HepG2 (cell line): ENCODE measurements at regions not wholly inside any gene's neighbourhood (a gene's known extent, or its start where the extent isn't known, plus 50 kb on each side); places are given as distances from the start of the nearest gene placed in this dataset.

Experiments used
- ATAC-seq: fragments of 200-7000 bp; cut with Tn5 transposase; 3 replicates; pipeline ENCODE4 v1.9.1; 2020; ENCODE audit warnings: mild to moderate bottlenecking, moderate library complexity
- BruUV-seq: library from RNA; stranded (reverse); fragments of 400-500 nt; replicated peaks from 2 replicates; lab custom pipeline; 2021; lab: Mats Ljungman, UMichigan
- CTCF ChIA-PET: fragments of 300-600 bp; formaldehyde crosslinking; extraction: SDS; loops from one replicate; lab custom pipeline; 2021; ENCODE audit warnings: low total read pairs, inconsistent platforms, low intra/inter-chr PET ratio; lab: Yijun Ruan, JAX
- POLR2A ChIA-PET: fragments of 350-600 bp; sonication (Branson Sonifier 250); formaldehyde crosslinking; loops from one replicate; lab custom pipeline; 2020; ENCODE audit warnings: antibody characterized with exemption, inconsistent platforms; lab: Yijun Ruan, JAX
- DNase-seq: peaks from one replicate; pipeline ENCODE4 v3.0.0-alpha.2; 2015; ENCODE audit warnings: low spot score
- FAIRE-seq: peaks from 3 replicates; lab custom pipeline; 2011; peaks lifted over from hg19 to GRCh38; lab: Jason Lieb, UNC
- H2AFZ ChIP-seq: one replicate; pipeline ENCODE4 v1.6.1; 2011; ENCODE audit warnings: low read length, inconsistent platforms
- H3K27ac ChIP-seq: fragments of 300-600 bp; 3 replicates; pipeline ENCODE4 v1.8.0; 2011; ENCODE audit warnings: mixed run types, mild to moderate bottlenecking, mixed read lengths, low read length, inconsistent platforms; ENCODE audit not compliant: insufficient read depth; ENCODE audit errors: extremely low read length
- H3K27me3 ChIP-seq, 2 experiments: fragments of 200-600 bp in 1 of 2; 2 replicates in 1 of 2; 3 replicates in 1 of 2; pipeline versions ENCODE4 v1.6.0 to v1.8.0; 2011; ENCODE audit warnings: low read length in 2 of 2, mild to moderate bottlenecking in 2 of 2, moderate library complexity in 2 of 2, inconsistent platforms in 1 of 2; ENCODE audit not compliant: insufficient read depth in 2 of 2, control insufficient read depth in 1 of 2
- H3K36me3 ChIP-seq, 2 experiments: fragments of 200-600 bp in 1 of 2; replicated peaks in 1 of 2; 2 replicates in 1 of 2; 3 replicates in 1 of 2; pipeline versions ENCODE4 v1.5.1 to v1.8.0; 2011; ENCODE audit warnings: low read length in 2 of 2, inconsistent platforms in 1 of 2; ENCODE audit not compliant: insufficient read depth in 2 of 2, control insufficient read depth in 1 of 2
- H3K4me1 ChIP-seq: 2 replicates; pipeline ENCODE4 v1.5.1; 2012; ENCODE audit warnings: low read length, inconsistent platforms; ENCODE audit not compliant: insufficient read depth
- H3K4me2 ChIP-seq: 2 replicates; pipeline ENCODE4 v1.6.0; 2011; ENCODE audit warnings: low read depth, low read length, inconsistent platforms
- H3K4me3 ChIP-seq, 3 experiments: fragments of 200-600 bp in 1 of 3; sonication (generic), shearing (Covaris generic) in 1 of 3; replicated peaks in 1 of 3; 2 replicates each; pipeline ENCODE4 v1.5.1; 2011 to 2016; ENCODE audit warnings: low read length in 3 of 3, inconsistent platforms in 2 of 3, low read depth in 2 of 3, mild to moderate bottlenecking in 2 of 3, control low read depth in 1 of 3, mixed read lengths in 1 of 3; ENCODE audit not compliant: insufficient read depth in 1 of 3
- H3K79me2 ChIP-seq: one replicate; pipeline ENCODE4 v1.6.1; 2011; ENCODE audit warnings: low read length, inconsistent platforms; ENCODE audit not compliant: insufficient read depth
- H3K9ac ChIP-seq: 2 replicates; pipeline ENCODE4 v1.6.0; 2011; ENCODE audit warnings: mild to moderate bottlenecking, low read depth, low read length, inconsistent platforms; ENCODE audit not compliant: insufficient read depth
- H3K9me3 ChIP-seq: 2 replicates; pipeline ENCODE4 v1.5.1; 2012; ENCODE audit warnings: mild to moderate bottlenecking, low read length
- H4K20me1 ChIP-seq: 2 replicates; pipeline ENCODE4 v1.6.0; 2011; ENCODE audit warnings: inconsistent platforms, mild to moderate bottlenecking, low read length, moderate library complexity; ENCODE audit not compliant: insufficient read depth
- BRD4 ChIP-seq: sonication (generic); formaldehyde crosslinking; IDR thresholded peaks from 2 replicates; pipeline ENCODE4 v1.4.0; 2020; ENCODE audit warnings: missing genetic modification reagents
- HNRNPL ChIP-seq: fragments of 200-400 bp; formaldehyde crosslinking; IDR thresholded peaks from 2 replicates; pipeline ENCODE4 v1.6.1; 2017; ENCODE audit warnings: mild to moderate bottlenecking, low read depth, low read length
- KDM5B ChIP-seq: sonication (generic); formaldehyde crosslinking; IDR thresholded peaks from 2 replicates; pipeline ENCODE4 v1.4.0; 2020; ENCODE audit warnings: missing genetic modification reagents, mild to moderate bottlenecking, borderline replicate concordance
- MAFK ChIP-seq, 2 experiments: IDR thresholded peaks in 1 of 2; conservative IDR thresholded peaks in 1 of 2; 2 replicates each; pipeline ENCODE4 v1.6.1; 2011; ENCODE audit warnings: improper control_type of control experiment in 2 of 2, low read length in 2 of 2
- MXI1 ChIP-seq: IDR thresholded peaks from 3 replicates; pipeline ENCODE4 v1.6.1; 2012; ENCODE audit warnings: low read depth, low read length, inconsistent platforms, borderline replicate concordance
- NPAS2 ChIP-seq: sonication (generic); formaldehyde crosslinking; IDR thresholded peaks from 2 replicates; pipeline ENCODE4 v1.8.0; 2022; ENCODE audit warnings: mild to moderate bottlenecking, missing genetic modification reagents, borderline replicate concordance
- NR3C1 ChIP-seq: sonication (generic); formaldehyde crosslinking; IDR thresholded peaks from 2 replicates; pipeline ENCODE4 v1.4.0; 2020; ENCODE audit warnings: missing genetic modification reagents
- TCF12 ChIP-seq, 2 experiments: fragments of 450-650 bp in 1 of 2; sonication (generic) in 1 of 2; formaldehyde crosslinking in 1 of 2; IDR thresholded peaks; 2 replicates each; pipeline versions ENCODE4 v1.6.1 to v1.8.0; 2017 to 2022; ENCODE audit warnings: antibody characterized with exemption in 1 of 2, mild to moderate bottlenecking in 1 of 2, missing genetic modification reagents in 1 of 2, moderate library complexity in 1 of 2
- U2AF2 ChIP-seq: fragments of 200-400 bp; formaldehyde crosslinking; IDR thresholded peaks from 2 replicates; pipeline ENCODE4 v1.6.1; 2017; ENCODE audit warnings: low read depth, mild to moderate bottlenecking, low read length
- XBP1 ChIP-seq: sonication (generic); formaldehyde crosslinking; IDR thresholded peaks from 2 replicates; pipeline ENCODE4 v1.5.0; 2020; ENCODE audit warnings: missing genetic modification reagents
- ZFP36L2 ChIP-seq: sonication (generic); formaldehyde crosslinking; IDR thresholded peaks from 2 replicates; pipeline ENCODE4 v1.4.0; 2020; ENCODE audit warnings: missing genetic modification reagents
- ZFY ChIP-seq: sonication (generic); formaldehyde crosslinking; IDR thresholded peaks from 2 replicates; pipeline ENCODE4 v1.4.0; 2020; ENCODE audit warnings: missing genetic modification reagents
- ZNF292 ChIP-seq: sonication (generic); formaldehyde crosslinking; IDR thresholded peaks from 2 replicates; pipeline ENCODE4 v1.8.1; 2022; ENCODE audit warnings: mild to moderate bottlenecking, low read depth, missing genetic modification reagents, borderline replicate concordance
- ZSCAN12 ChIP-seq: sonication (generic); formaldehyde crosslinking; IDR thresholded peaks from 2 replicates; pipeline ENCODE4 v1.9.0; 2021; ENCODE audit warnings: mild to moderate bottlenecking, missing genetic modification reagents
- ZSCAN30 ChIP-seq: sonication (generic); formaldehyde crosslinking; IDR thresholded peaks from 2 replicates; pipeline ENCODE4 v1.5.0; 2020; ENCODE audit warnings: mild to moderate bottlenecking, missing genetic modification reagents
- in situ Hi-C: cut with HindIII; loops from 2 replicates; pipeline ENCODE4 v1.10.0; 2017; ENCODE audit warnings: low pct_unique_long_range_greater_than_20kb; ENCODE audit not compliant: extremely low pct_ligation_motif_present
- intact Hi-C: fragments of 100-400 bp; cut with micrococcal nuclease; formaldehyde crosslinking; loops from one replicate; pipeline ENCODE4 v1.10.0; 2022; ENCODE audit not compliant: unreplicated experiment
- TF ChIP-seq, protein P1 (sequence below): sonication (generic); formaldehyde crosslinking; IDR thresholded peaks from 2 replicates; pipeline ENCODE4 v1.4.0; 2020; ENCODE audit warnings: mild to moderate bottlenecking, missing genetic modification reagents
- TF ChIP-seq, protein P2 (sequence below): sonication (generic); formaldehyde crosslinking; IDR thresholded peaks from 2 replicates; pipeline ENCODE4 v1.4.0; 2020; ENCODE audit warnings: missing genetic modification reagents
- TF ChIP-seq, protein P3 (sequence below): sonication (generic); formaldehyde crosslinking; IDR thresholded peaks from 2 replicates; pipeline ENCODE4 v1.4.0; 2020; ENCODE audit warnings: missing genetic modification reagents, mild to moderate bottlenecking, borderline replicate concordance
- TF ChIP-seq, protein P4 (sequence below): sonication (generic); formaldehyde crosslinking; IDR thresholded peaks from 2 replicates; pipeline ENCODE4 v1.5.0; 2020; ENCODE audit warnings: mild to moderate bottlenecking, missing genetic modification reagents
- TF ChIP-seq, protein P5 (sequence below): sonication (generic); formaldehyde crosslinking; IDR thresholded peaks from 2 replicates; pipeline ENCODE4 v1.4.0; 2020; ENCODE audit warnings: missing genetic modification reagents, borderline replicate concordance

DNA sequence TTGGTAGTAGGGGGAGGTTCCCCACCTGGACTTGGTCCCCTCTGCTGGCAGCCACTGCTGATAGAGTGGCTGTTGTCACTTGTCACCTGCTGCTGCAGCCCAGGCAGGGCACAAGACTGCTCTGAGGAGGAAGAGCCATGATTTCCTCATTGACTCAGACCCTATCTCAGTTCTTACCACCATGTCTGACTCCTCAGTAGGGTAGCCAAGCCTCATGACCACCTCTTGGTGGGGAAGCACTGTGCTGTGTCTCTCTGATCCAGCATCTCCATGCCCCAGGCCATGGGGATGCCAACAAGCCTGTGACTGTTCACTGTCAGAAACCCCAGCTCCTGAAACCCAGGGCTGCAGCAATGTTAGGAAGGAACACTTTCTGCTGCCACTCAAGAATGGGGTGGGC is 173.0 kb downstream of the WSCD1 start:
- Histone ChIP-seq H3K36me3 (no peaks in the 10 kb centered on the region), H3K4me3 (no peak overlapping the region), H3K9me3 (no peaks in the 10 kb centered on the region), H3K9ac (no peak overlapping the region), H3K27ac (no peak overlapping the region), H4K20me1 (no peaks in the 10 kb centered on the region), H3K27me3 (peaks cover 2 to 11% of the 10 kb centered on the region in 2 experiments; a peak in 2 of 5 replicates), H3K4me2 (no peak overlapping the region), H3K79me2 (no peaks in the 10 kb centered on the region), H3K4me1 (no peaks in the 10 kb centered on the region), H2AFZ (no peak overlapping the region)
- BruUV-seq: no TSS peak
- FAIRE-seq (no peak), DNase-seq (no peak), ATAC-seq (no peak)
- POLR2A ChIA-PET: no interaction called here
- intact Hi-C loops: no loop called here
- CTCF ChIA-PET: no interaction called here
- no peak for TF ChIP-seq HNRNPL
- TF ChIP-seq MAFK (conservative IDR thresholded peaks at IDR 0.05 in 1 of 2, IDR thresholded peaks at IDR 0.05 in 1 of 2; ENCODE audit: low read length in 2 of 2): no peak
- TF ChIP-seq, protein P1, sequence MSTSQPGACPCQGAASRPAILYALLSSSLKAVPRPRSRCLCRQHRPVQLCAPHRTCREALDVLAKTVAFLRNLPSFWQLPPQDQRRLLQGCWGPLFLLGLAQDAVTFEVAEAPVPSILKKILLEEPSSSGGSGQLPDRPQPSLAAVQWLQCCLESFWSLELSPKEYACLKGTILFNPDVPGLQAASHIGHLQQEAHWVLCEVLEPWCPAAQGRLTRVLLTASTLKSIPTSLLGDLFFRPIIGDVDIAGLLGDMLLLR (CRISPR knock-in tag): no peak
- TF ChIP-seq, protein P2, sequence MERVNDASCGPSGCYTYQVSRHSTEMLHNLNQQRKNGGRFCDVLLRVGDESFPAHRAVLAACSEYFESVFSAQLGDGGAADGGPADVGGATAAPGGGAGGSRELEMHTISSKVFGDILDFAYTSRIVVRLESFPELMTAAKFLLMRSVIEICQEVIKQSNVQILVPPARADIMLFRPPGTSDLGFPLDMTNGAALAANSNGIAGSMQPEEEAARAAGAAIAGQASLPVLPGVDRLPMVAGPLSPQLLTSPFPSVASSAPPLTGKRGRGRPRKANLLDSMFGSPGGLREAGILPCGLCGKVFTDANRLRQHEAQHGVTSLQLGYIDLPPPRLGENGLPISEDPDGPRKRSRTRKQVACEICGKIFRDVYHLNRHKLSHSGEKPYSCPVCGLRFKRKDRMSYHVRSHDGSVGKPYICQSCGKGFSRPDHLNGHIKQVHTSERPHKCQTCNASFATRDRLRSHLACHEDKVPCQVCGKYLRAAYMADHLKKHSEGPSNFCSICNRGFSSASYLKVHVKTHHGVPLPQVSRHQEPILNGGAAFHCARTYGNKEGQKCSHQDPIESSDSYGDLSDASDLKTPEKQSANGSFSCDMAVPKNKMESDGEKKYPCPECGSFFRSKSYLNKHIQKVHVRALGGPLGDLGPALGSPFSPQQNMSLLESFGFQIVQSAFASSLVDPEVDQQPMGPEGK (CRISPR knock-in tag): no peak
- no peak for TF ChIP-seq ZSCAN30 (CRISPR knock-in tag)
- TF ChIP-seq KDM5B (CRISPR knock-in tag): no peak
- no peak for TF ChIP-seq MXI1
- TF ChIP-seq, protein P3, sequence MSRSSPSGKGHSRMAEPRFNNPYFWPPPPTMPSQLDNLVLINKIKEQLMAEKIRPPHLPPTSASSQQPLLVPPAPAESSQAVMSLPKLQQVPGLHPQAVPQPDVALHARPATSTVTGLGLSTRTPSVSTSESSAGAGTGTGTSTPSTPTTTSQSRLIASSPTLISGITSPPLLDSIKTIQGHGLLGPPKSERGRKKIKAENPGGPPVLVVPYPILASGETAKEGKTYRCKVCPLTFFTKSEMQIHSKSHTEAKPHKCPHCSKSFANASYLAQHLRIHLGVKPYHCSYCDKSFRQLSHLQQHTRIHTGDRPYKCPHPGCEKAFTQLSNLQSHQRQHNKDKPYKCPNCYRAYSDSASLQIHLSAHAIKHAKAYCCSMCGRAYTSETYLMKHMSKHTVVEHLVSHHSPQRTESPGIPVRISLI: no peak
- no peak for TF ChIP-seq ZNF292 (CRISPR knock-in tag)
- no peak for TF ChIP-seq NR3C1 (CRISPR knock-in tag)
- TF ChIP-seq TCF12 (IDR thresholded peaks at IDR 0.05): no peak
- no peak for TF ChIP-seq TCF12 (CRISPR knock-in tag; IDR thresholded peaks at IDR 0.05)
- no peak for TF ChIP-seq ZFP36L2 (CRISPR knock-in tag)
- TF ChIP-seq, protein P4, sequence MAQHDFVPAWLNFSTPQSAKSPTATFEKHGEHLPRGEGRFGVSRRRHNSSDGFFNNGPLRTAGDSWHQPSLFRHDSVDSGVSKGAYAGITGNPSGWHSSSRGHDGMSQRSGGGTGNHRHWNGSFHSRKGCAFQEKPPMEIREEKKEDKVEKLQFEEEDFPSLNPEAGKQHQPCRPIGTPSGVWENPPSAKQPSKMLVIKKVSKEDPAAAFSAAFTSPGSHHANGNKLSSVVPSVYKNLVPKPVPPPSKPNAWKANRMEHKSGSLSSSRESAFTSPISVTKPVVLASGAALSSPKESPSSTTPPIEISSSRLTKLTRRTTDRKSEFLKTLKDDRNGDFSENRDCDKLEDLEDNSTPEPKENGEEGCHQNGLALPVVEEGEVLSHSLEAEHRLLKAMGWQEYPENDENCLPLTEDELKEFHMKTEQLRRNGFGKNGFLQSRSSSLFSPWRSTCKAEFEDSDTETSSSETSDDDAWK (CRISPR knock-in tag): no peak
- no peak for TF ChIP-seq XBP1 (CRISPR knock-in tag)
- no peak for TF ChIP-seq BRD4 (CRISPR knock-in tag)
- no peak for TF ChIP-seq NPAS2 (CRISPR knock-in tag)
- TF ChIP-seq U2AF2: no peak
- TF ChIP-seq ZFY (CRISPR knock-in tag): no peak
- TF ChIP-seq, protein P5, sequence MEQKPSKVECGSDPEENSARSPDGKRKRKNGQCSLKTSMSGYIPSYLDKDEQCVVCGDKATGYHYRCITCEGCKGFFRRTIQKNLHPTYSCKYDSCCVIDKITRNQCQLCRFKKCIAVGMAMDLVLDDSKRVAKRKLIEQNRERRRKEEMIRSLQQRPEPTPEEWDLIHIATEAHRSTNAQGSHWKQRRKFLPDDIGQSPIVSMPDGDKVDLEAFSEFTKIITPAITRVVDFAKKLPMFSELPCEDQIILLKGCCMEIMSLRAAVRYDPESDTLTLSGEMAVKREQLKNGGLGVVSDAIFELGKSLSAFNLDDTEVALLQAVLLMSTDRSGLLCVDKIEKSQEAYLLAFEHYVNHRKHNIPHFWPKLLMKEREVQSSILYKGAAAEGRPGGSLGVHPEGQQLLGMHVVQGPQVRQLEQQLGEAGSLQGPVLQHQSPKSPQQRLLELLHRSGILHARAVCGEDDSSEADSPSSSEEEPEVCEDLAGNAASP (CRISPR knock-in tag): no peak
- no peak for TF ChIP-seq ZSCAN12 (CRISPR knock-in tag)
- in situ Hi-C loops: no loop called here
